C1 segment of cervical spinal cord (tissue), 14 donors: ENCODE measurements at regions not wholly inside any gene's neighbourhood (a gene's known extent, or its start where the extent isn't known, plus 50 kb on each side); places are given as distances from the start of the nearest gene placed in this dataset.

ENCODE experiments used
- DNase-seq, 14 donors: peaks; one replicate each; lab custom pipeline; 2025; lab: John Stamatoyannopoulos, UW

- no peak for DNase-seq
Observed at GRCh38 chr9:13899924-13900323, 414.0 kb downstream of the NFIB start.

GRCh38 chr9:13898957-13899356 lies 415.0 kb downstream of the NFIB start:
- no peak for DNase-seq

- no peak for DNase-seq
Observed at GRCh38 chr9:13896922-13897835, 416.8 kb downstream of the NFIB start.

GRCh38 chr9:13896047-13896446 lies 417.9 kb downstream of the NFIB start:
- DNase-seq, result no peak

GRCh38 chr9:13885258-13885657 lies 428.7 kb downstream of the NFIB start:
- DNase-seq, result no peak

- no peak for DNase-seq
Observed at GRCh38 chr9:13879981-13880380, 434.0 kb downstream of the NFIB start.

- no peak for DNase-seq
Observed at GRCh38 chr9:13879011-13879410, 434.9 kb downstream of the NFIB start.

- DNase-seq, result no peak
Observed at GRCh38 chr9:13878241-13878711, 435.7 kb downstream of the NFIB start.

- no peak for DNase-seq
Observed at GRCh38 chr9:13876741-13877140, 437.2 kb downstream of the NFIB start.

- no peak for DNase-seq
Observed at GRCh38 chr9:13873203-13873602, 440.7 kb downstream of the NFIB start.

GRCh38 chr9:13868336-13868735 lies 445.6 kb downstream of the NFIB start:
- DNase-seq, result no peak

- DNase-seq, result no peak
Observed at GRCh38 chr9:13865869-13866268, 448.1 kb downstream of the NFIB start.

- peak in 6 of 14 donors; percentile 0 to 7 (median 2) for DNase-seq
Observed at GRCh38 chr9:13863112-13863511, 450.8 kb downstream of the NFIB start.

- no peak for DNase-seq
Observed at GRCh38 chr9:13862654-13863053, 451.3 kb downstream of the NFIB start.

GRCh38 chr9:13860946-13861640 lies 452.8 kb downstream of the NFIB start:
- no peak for DNase-seq

GRCh38 chr9:13860019-13860418 lies 453.9 kb downstream of the NFIB start:
- DNase-seq, result no peak

GRCh38 chr9:13857521-13857920 lies 456.4 kb downstream of the NFIB start:
- DNase-seq, result no peak

GRCh38 chr9:13847270-13847669 lies 466.7 kb downstream of the NFIB start:
- no peak for DNase-seq

- DNase-seq, result no peak
Observed at GRCh38 chr9:13845460-13845859, 468.5 kb downstream of the NFIB start.

GRCh38 chr9:13841746-13842462 lies 472.0 kb downstream of the NFIB start:
- DNase-seq, result no peak

- no peak for DNase-seq
Observed at GRCh38 chr9:13832446-13832845, 481.5 kb downstream of the NFIB start.

- no peak for DNase-seq
Observed at GRCh38 chr9:13823026-13823425, 490.9 kb downstream of the NFIB start.
